Heart left ventricle (tissue), 16 donors: ENCODE measurements at regions not wholly inside any gene's neighbourhood (a gene's known extent, or its start where the extent isn't known, plus 50 kb on each side); places are given as distances from the start of the nearest gene placed in this dataset.

Experiments
- ATAC-seq, 4 donors: fragments of 200-7000 bp; cut with Tn5 transposase; one replicate each; pipeline ENCODE4 v1.9.1; 2020 to 2022; ENCODE audit warnings: moderate library complexity in 4 of 4, mild to moderate bottlenecking in 3 of 4, moderate number of reproducible peaks in 1 of 4
- DNase-seq, 5 donors: peaks; one replicate each; pipeline ENCODE4 v3.0.0-alpha.2; 2020
- H3K27ac ChIP-seq, 12 donors: fragments of 200-600 bp; sonication (generic) in 4 of 12; one replicate each; pipeline versions ENCODE4 v1.5.0 to v1.8.0; 2016 to 2022; ENCODE audit warnings: mild to moderate bottlenecking in 2 of 12
- H3K27me3 ChIP-seq, 9 donors: fragments of 200-600 bp; sonication (generic) in 2 of 9; one replicate each; pipeline versions ENCODE4 v1.5.1 to v1.8.0; 2016 to 2022; ENCODE audit warnings: mild to moderate bottlenecking in 3 of 9
- H3K36me3 ChIP-seq, 9 donors: fragments of 200-600 bp; sonication (generic) in 2 of 9; one replicate each; pipeline versions ENCODE4 v1.5.0 to v1.8.0; 2018 to 2022; ENCODE audit warnings: mild to moderate bottlenecking in 2 of 9
- H3K4me1 ChIP-seq, 12 donors: fragments of 200-600 bp; sonication (generic) in 4 of 12; one replicate each; pipeline versions ENCODE4 v1.5.0 to v1.8.0; 2016 to 2022; ENCODE audit warnings: mild to moderate bottlenecking in 3 of 12
- H3K4me3 ChIP-seq, 12 donors: fragments of 200-600 bp; sonication (generic) in 4 of 12; one replicate each; pipeline versions ENCODE4 v1.5.0 to v1.8.0; 2017 to 2022; ENCODE audit warnings: mild to moderate bottlenecking in 9 of 12, moderate library complexity in 4 of 12
- H3K9me3 ChIP-seq, 12 donors: fragments of 200-600 bp; sonication (generic) in 4 of 12; one replicate each; pipeline versions ENCODE4 v1.5.0 to v1.8.0; 2016 to 2022; ENCODE audit warnings: mild to moderate bottlenecking in 1 of 12
- POLR2A ChIP-seq, 2 donors: fragments of 450-650 bp; IDR thresholded peaks; one replicate each; pipeline ENCODE4 v1.6.1; 2017; ENCODE audit warnings: antibody characterized with exemption in 2 of 2, mild to moderate bottlenecking in 2 of 2, moderate library complexity in 2 of 2
- WGBS, 4 donors: extraction: QIAGEN DNeasy Blood & Tissue Kit in 2 of 4; methylation state at CpG; one replicate each; pipeline versions ENCODE4 v1.1.5 to v1.1.7; 2013 to 2018; 5-methylcytosine and 5-hydroxymethylcytosine counted together
- intact Hi-C, 10 donors: fragments of 100-400 bp; cut with DNase I; formaldehyde crosslinking; loops; one replicate each; pipeline versions ENCODE4 v1.11.1 to v1.14.2; 2022
- TF ChIP-seq, protein P1 (sequence below), 12 donors: fragments of 200-600 bp; sonication (generic) in 4 of 12; IDR thresholded peaks; one replicate each; pipeline versions ENCODE4 v1.5.0 to v1.8.0; 2018 to 2022; ENCODE audit warnings: antibody characterized with exemption in 12 of 12, mild to moderate bottlenecking in 5 of 12
- donor health status: ischemic (EF 13 %, LVEDD 7.1; RV severe dilation, severe dysfunction).
- donor health status: healthy with polysubstance abuse.
- donor health status: DM: no; HTN: yes; CAD: no.
- donor health status: DM: no; HTN: no; CAD: no.
- donor health status: ischemic (EF 25% LVEDD 6.9; RV normal size, moderate dysfunction).
- donor health status: ischemic (EF 25% LVEDD 5.7; RV mildly dilated, moderate dysfunction).
- donor health status: healthy.
- donor health status: DM: yes; HTN: yes; CAD: no.
- donor health status: ischemic (EF 35%, LVEDD 5.7; RV mildly dilated, moderate dysfunction).
- donor health status: nonischemic (EF 11% LVEDD 7.7; RV severe dilation, severe dysfunction).
- donor health status: DM: yes; HTN: yes; CAD: no.
- donor health status: PGD.
- donor health status: ischemic (EF 29% LVEDD 5.4; RV normal size, mild dysfunction).
- donor health status: nonischemic (EF 23%, LVEDD 6.1; RV moderate dilation, normal function).

- TF ChIP-seq, protein P1, sequence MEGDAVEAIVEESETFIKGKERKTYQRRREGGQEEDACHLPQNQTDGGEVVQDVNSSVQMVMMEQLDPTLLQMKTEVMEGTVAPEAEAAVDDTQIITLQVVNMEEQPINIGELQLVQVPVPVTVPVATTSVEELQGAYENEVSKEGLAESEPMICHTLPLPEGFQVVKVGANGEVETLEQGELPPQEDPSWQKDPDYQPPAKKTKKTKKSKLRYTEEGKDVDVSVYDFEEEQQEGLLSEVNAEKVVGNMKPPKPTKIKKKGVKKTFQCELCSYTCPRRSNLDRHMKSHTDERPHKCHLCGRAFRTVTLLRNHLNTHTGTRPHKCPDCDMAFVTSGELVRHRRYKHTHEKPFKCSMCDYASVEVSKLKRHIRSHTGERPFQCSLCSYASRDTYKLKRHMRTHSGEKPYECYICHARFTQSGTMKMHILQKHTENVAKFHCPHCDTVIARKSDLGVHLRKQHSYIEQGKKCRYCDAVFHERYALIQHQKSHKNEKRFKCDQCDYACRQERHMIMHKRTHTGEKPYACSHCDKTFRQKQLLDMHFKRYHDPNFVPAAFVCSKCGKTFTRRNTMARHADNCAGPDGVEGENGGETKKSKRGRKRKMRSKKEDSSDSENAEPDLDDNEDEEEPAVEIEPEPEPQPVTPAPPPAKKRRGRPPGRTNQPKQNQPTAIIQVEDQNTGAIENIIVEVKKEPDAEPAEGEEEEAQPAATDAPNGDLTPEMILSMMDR (IDR thresholded peaks at IDR 0.05) = no peak
- TF ChIP-seq POLR2A (IDR thresholded peaks at IDR 0.05) = no peak
- intact Hi-C loops = no loop called here
- no peaks in the 10 kb centered on the region for H3K9me3 ChIP-seq
- whole genome bisulfite sequencing, 4 donors = 78 to 86% (median 80%) methylated on average over 5 of the region's 5 CpGs
- no peak overlapping the region for H3K27ac ChIP-seq
- DNase-seq (no peak), ATAC-seq (no peak)
- H3K4me3 ChIP-seq = no peak overlapping the region
- no peaks in the 10 kb centered on the region for H3K36me3 ChIP-seq
- H3K27me3 ChIP-seq = no peaks in the 10 kb centered on the region
- H3K4me1 ChIP-seq = no peaks in the 10 kb centered on the region
Observed at GRCh38 chr4:166512267-166512666, 639.2 kb downstream of the TLL1 start.

- WGBS, 4 donors = 83 to 91% (median 86%) methylated on average over 2 of the region's 2 CpGs
- no peak for ATAC-seq
- TF ChIP-seq, protein P1 (IDR thresholded peaks at IDR 0.05) = no peak
- TF ChIP-seq POLR2A (IDR thresholded peaks at IDR 0.05) = no peak
- Histone ChIP-seq H3K4me3 (no peak overlapping the region), H3K27ac (no peak overlapping the region), H3K36me3 (no peaks in the 10 kb centered on the region), H3K4me1 (no peaks in the 10 kb centered on the region), H3K27me3 (no peaks in the 10 kb centered on the region), H3K9me3 (no peaks in the 10 kb centered on the region)
- no peak for DNase-seq
- intact Hi-C loops = no loop called here
Observed at GRCh38 chr4:166518315-166518714, 645.3 kb downstream of the TLL1 start.

- TF ChIP-seq, protein P1 (IDR thresholded peaks at IDR 0.05) = no peak
- no peak for TF ChIP-seq POLR2A (IDR thresholded peaks at IDR 0.05)
- no peaks in the 10 kb centered on the region for H3K9me3 ChIP-seq
- ATAC-seq (no peak), DNase-seq (no peak)
- intact Hi-C loops = no loop called here
- no peaks in the 10 kb centered on the region for H3K27me3 ChIP-seq
- no peak overlapping the region for H3K4me3 ChIP-seq
- no peak overlapping the region for H3K27ac ChIP-seq
- H3K36me3 ChIP-seq = no peaks in the 10 kb centered on the region
- no peaks in the 10 kb centered on the region for H3K4me1 ChIP-seq
- WGBS, 4 donors = 50 to 55% (median 52%) methylated on average over 3 of the region's 3 CpGs
Observed at GRCh38 chr4:166518776-166519175, 645.7 kb downstream of the TLL1 start.

DNA sequence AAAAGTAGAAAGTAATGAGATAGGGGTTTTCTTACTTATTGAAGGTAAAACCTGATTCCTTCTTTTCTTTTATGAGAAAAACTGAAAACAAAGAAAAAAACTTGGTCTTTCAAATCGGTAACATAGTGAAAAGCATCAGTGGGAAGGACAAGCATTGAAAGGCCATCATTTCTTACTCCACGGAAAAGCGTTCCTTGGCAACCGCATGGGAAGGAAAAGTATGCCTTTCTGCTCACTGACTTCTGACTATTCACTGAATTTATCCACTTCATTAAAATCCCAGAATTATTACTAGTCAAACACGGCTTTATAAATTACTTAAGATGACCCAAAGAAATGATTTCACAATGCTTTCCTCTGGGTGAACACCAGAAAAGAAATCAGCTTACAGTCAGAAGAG is 646.7 kb downstream of the TLL1 start:
- Histone ChIP-seq H3K27ac (no peak overlapping the region), H3K9me3 (no peaks in the 10 kb centered on the region), H3K36me3 (no peaks in the 10 kb centered on the region), H3K4me3 (no peak overlapping the region), H3K4me1 (no peaks in the 10 kb centered on the region), H3K27me3 (no peaks in the 10 kb centered on the region)
- 87 to 92% (median 90%) methylated on average over 5 of the region's 5 CpGs for WGBS, 4 donors
- no peak for DNase-seq
- intact Hi-C loops = no loop called here
- no peak for TF ChIP-seq POLR2A (IDR thresholded peaks at IDR 0.05)
- TF ChIP-seq, protein P1 (IDR thresholded peaks at IDR 0.05) = no peak
- ATAC-seq = no peak
